Prostate gland (tissue), 2 donors: ENCODE measurements at regions not wholly inside any gene's neighbourhood (a gene's known extent, or its start where the extent isn't known, plus 50 kb on each side); places are given as distances from the start of the nearest gene placed in this dataset.

Source experiments
- DNase-seq: peaks from one replicate; pipeline ENCODE4 v3.0.0-alpha.2; 2019; ENCODE audit warnings: low spot score
- H3K27ac ChIP-seq, 2 donors: fragments of 200-600 bp; sonication (generic); 2 replicates each; pipeline ENCODE4 v1.5.1; 2017 to 2019
- H3K27me3 ChIP-seq: fragments of 200-600 bp; sonication (generic); replicated peaks from 2 replicates; pipeline ENCODE4 v1.5.1; 2019; ENCODE audit not compliant: insufficient read depth
- H3K36me3 ChIP-seq, 2 donors: fragments of 200-600 bp; sonication (generic); 1 replicate in 1 of 2; 2 replicates in 1 of 2; pipeline versions ENCODE4 v1.5.1 to v1.8.1; 2017 to 2019
- H3K4me1 ChIP-seq: fragments of 200-600 bp; sonication (generic); replicated peaks from 2 replicates; pipeline ENCODE4 v1.5.1; 2019
- H3K4me3 ChIP-seq, 2 donors: fragments of 200-600 bp; sonication (generic); 2 replicates each; pipeline ENCODE4 v1.5.1; 2017 to 2019
- H3K9me3 ChIP-seq: fragments of 200-600 bp; sonication (generic); 2 replicates; pipeline ENCODE4 v1.5.1; 2017
- POLR2A ChIP-seq: fragments of 450-650 bp; IDR thresholded peaks from one replicate; pipeline ENCODE4 v1.6.1; 2016; ENCODE audit warnings: antibody characterized with exemption, mild to moderate bottlenecking
- POLR2AphosphoS5 ChIP-seq: sonication (generic); formaldehyde crosslinking; IDR thresholded peaks from one replicate; pipeline ENCODE4 v1.6.1; 2017; ENCODE audit warnings: antibody characterized with exemption
- WGBS: methylation state at CpG from one replicate; pipeline ENCODE4 v1.1.5; 2018; 5-methylcytosine and 5-hydroxymethylcytosine counted together
- intact Hi-C: fragments of 100-400 bp; cut with DNase I; formaldehyde crosslinking; loops from one replicate; pipeline ENCODE4 v1.14.2; 2022
- TF ChIP-seq, protein P1 (sequence below), 4 experiments: fragments of 200-600 bp in 2 of 4; fragments of 450-650 bp in 2 of 4; sonication (generic) in 2 of 4; IDR thresholded peaks; 1 replicate in 3 of 4; 2 replicates in 1 of 4; pipeline ENCODE4 v1.5.1; 2016 to 2019; ENCODE audit warnings: antibody characterized with exemption in 4 of 4, mild to moderate bottlenecking in 2 of 4, moderate library complexity in 2 of 4

- 69% methylated on average over 3 of the region's 3 CpGs for WGBS
- Histone ChIP-seq H3K9me3 (no peaks in the 10 kb centered on the region), H3K27me3 (no peaks in the 10 kb centered on the region), H3K4me1 (no peaks in the 10 kb centered on the region), H3K4me3 (no peak overlapping the region), H3K36me3 (no peaks in the 10 kb centered on the region), H3K27ac (no peak overlapping the region)
- no peak for DNase-seq
- TF ChIP-seq POLR2AphosphoS5 (no peak), POLR2A (no peak)
- TF ChIP-seq, protein P1, sequence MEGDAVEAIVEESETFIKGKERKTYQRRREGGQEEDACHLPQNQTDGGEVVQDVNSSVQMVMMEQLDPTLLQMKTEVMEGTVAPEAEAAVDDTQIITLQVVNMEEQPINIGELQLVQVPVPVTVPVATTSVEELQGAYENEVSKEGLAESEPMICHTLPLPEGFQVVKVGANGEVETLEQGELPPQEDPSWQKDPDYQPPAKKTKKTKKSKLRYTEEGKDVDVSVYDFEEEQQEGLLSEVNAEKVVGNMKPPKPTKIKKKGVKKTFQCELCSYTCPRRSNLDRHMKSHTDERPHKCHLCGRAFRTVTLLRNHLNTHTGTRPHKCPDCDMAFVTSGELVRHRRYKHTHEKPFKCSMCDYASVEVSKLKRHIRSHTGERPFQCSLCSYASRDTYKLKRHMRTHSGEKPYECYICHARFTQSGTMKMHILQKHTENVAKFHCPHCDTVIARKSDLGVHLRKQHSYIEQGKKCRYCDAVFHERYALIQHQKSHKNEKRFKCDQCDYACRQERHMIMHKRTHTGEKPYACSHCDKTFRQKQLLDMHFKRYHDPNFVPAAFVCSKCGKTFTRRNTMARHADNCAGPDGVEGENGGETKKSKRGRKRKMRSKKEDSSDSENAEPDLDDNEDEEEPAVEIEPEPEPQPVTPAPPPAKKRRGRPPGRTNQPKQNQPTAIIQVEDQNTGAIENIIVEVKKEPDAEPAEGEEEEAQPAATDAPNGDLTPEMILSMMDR (IDR thresholded peaks at IDR 0.05), result no peak
- intact Hi-C loops, result no loop called here
Measured at GRCh38 chr10:85284778-85285770, 956.7 kb downstream of the CCSER2 start.

- intact Hi-C loops, result no loop called here
- no peak for TF ChIP-seq POLR2A
- TF ChIP-seq, protein P1 (IDR thresholded peaks at IDR 0.05), result no peak
- no peak for TF ChIP-seq POLR2AphosphoS5
- H3K4me3 ChIP-seq, result no peak overlapping the region
- DNase-seq, result no peak
- no peak overlapping the region for H3K27ac ChIP-seq
- H3K9me3 ChIP-seq, result no peaks in the 10 kb centered on the region
- H3K27me3 ChIP-seq, result no peaks in the 10 kb centered on the region
- H3K36me3 ChIP-seq, result no peaks in the 10 kb centered on the region
- 84% methylated on average over 3 of the region's 3 CpGs for WGBS
- no peaks in the 10 kb centered on the region for H3K4me1 ChIP-seq
Measured at GRCh38 chr10:85293483-85293882, 965.1 kb downstream of the CCSER2 start.

DNA sequence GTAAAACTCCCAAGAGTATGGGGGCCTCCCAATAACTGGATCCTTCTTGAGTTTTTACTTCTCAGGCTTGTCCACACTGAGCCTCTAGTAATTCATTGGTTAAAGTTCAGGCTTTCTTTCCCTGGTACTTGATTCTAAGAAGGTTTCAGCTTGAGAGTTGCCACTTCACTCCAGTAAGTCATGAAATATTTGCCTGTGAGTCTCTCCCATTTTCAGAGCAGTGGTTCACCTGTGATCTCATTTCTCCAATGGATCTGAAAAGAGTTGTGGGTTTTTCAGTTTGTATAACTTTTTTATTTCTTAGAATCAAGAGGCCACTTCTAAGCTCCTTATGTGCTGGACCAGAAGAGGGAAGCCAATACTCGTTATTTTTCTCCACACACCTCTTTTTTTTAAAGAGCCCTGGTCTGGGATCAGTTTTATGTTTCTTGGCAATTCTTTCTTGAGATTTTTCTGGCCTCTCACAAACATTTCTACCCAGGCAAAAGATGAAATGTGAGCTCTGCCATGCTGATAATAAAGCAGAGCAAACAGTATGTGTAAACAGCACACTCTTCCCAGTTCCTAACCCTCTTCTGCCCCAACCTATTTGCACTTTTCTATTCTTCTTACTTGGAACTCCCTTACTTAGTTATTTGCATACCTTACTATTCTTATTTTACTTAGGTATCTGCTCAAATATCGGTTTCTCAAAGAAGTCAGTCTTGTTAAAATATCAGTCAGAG is 983.4 kb downstream of the CCSER2 start:
- intact Hi-C loops, result no loop called here
- no peaks in the 10 kb centered on the region for H3K9me3 ChIP-seq
- H3K27ac ChIP-seq, result no peak overlapping the region
- TF ChIP-seq POLR2AphosphoS5 (no peak), POLR2A (no peak)
- TF ChIP-seq, protein P1 (IDR thresholded peaks at IDR 0.05), result no peak
- WGBS, result 35% methylated on average over 2 of the region's 2 CpGs
- DNase-seq, result no peak
- H3K4me1 ChIP-seq, result no peaks in the 10 kb centered on the region
- no peaks in the 10 kb centered on the region for H3K27me3 ChIP-seq
- no peak overlapping the region for H3K4me3 ChIP-seq
- H3K36me3 ChIP-seq, result no peaks in the 10 kb centered on the region

DNA sequence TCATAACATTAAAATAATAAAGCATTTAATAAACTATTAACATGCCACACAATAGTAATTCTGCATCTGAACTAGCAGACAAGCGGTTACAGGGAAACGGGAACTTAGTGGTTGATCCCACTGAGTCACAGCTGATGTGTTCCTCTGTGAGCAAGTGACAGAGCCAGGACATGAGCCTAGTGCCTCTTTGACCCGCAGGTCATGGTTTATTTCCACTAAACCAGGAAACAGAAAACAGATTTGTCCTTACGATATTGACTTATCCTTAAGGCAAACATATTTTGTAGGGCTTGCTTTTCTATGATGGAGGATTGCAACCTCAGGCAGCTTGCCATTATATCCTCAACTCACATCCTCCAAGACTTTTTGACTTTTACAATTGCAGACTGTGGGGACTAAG is 987.3 kb downstream of the CCSER2 start:
- no peak overlapping the region for H3K27ac ChIP-seq
- DNase-seq, result no peak
- TF ChIP-seq POLR2AphosphoS5, result no peak
- TF ChIP-seq, protein P1 (IDR thresholded peaks at IDR 0.05), result no peak
- TF ChIP-seq POLR2A, result no peak
- 67% methylated on average over 4 of the region's 4 CpGs for WGBS
- no peak overlapping the region for H3K4me3 ChIP-seq
- no peaks in the 10 kb centered on the region for H3K9me3 ChIP-seq
- H3K36me3 ChIP-seq, result no peaks in the 10 kb centered on the region
- H3K27me3 ChIP-seq, result no peaks in the 10 kb centered on the region
- H3K4me1 ChIP-seq, result no peaks in the 10 kb centered on the region
- intact Hi-C loops, result no loop called here
